DOHH2 (cell line): ENCODE measurements at regions not wholly inside any gene's neighbourhood (a gene's known extent, or its start where the extent isn't known, plus 50 kb on each side); places are given as distances from the start of the nearest gene placed in this dataset.

Experiments
- H3F3A ChIP-seq: fragments of 200-600 bp; sonication (generic), shearing (Covaris generic); 2 replicates; pipeline ENCODE4 v1.6.0; 2016; ENCODE audit warnings: antibody characterized with exemption, mild to moderate bottlenecking; ENCODE audit not compliant: control insufficient read depth, insufficient read depth
- H3K27ac ChIP-seq: fragments of 200-600 bp; sonication (generic); 2 replicates; pipeline ENCODE4 v1.5.1; 2014; ENCODE audit warnings: low read depth, mild to moderate bottlenecking, low read length, moderate library complexity
- H3K27me3 ChIP-seq: fragments of 200-600 bp; sonication (generic); 2 replicates; pipeline ENCODE4 v1.6.1; 2014; ENCODE audit warnings: mild to moderate bottlenecking, low read length, mixed read lengths; ENCODE audit not compliant: control insufficient read depth
- H3K36me3 ChIP-seq: fragments of 200-600 bp; sonication (generic); 2 replicates; pipeline ENCODE4 v1.6.1; 2014; ENCODE audit warnings: mild to moderate bottlenecking, low read length, moderate library complexity, mixed read lengths; ENCODE audit not compliant: control insufficient read depth
- H3K4me1 ChIP-seq: fragments of 200-600 bp; sonication (generic); 2 replicates; pipeline ENCODE4 v1.6.1; 2014; ENCODE audit warnings: mild to moderate bottlenecking, low read length, mixed read lengths; ENCODE audit not compliant: control insufficient read depth
- H3K4me2 ChIP-seq: fragments of 200-600 bp; sonication (generic); 2 replicates; pipeline ENCODE4 v1.6.0; 2014; ENCODE audit warnings: mild to moderate bottlenecking, low read length, moderate library complexity
- H3K4me3 ChIP-seq: fragments of 200-600 bp; sonication (generic); 2 replicates; pipeline ENCODE4 v1.5.1; 2014; ENCODE audit warnings: mild to moderate bottlenecking, low read length, mixed read lengths
- H3K79me2 ChIP-seq: fragments of 200-600 bp; sonication (generic); 2 replicates; pipeline ENCODE4 v1.6.1; 2014; ENCODE audit warnings: mild to moderate bottlenecking, low read length, mixed read lengths; ENCODE audit not compliant: control insufficient read depth
- H3K9me2 ChIP-seq: fragments of 200-600 bp; sonication (generic); replicated peaks from 2 replicates; pipeline ENCODE4 v1.6.1; 2014; ENCODE audit warnings: mild to moderate bottlenecking, low read length, mixed read lengths; ENCODE audit not compliant: control insufficient read depth
- H3K9me3 ChIP-seq: fragments of 200-600 bp; sonication (generic); 2 replicates; pipeline ENCODE4 v1.6.1; 2014; ENCODE audit warnings: antibody characterized with exemption, low read length, mixed read lengths; ENCODE audit not compliant: control insufficient read depth, insufficient read depth
- H4K20me1 ChIP-seq: fragments of 200-600 bp; sonication (generic); 2 replicates; pipeline ENCODE4 v1.6.0; 2014; ENCODE audit warnings: low read depth, mild to moderate bottlenecking, antibody characterized with exemption, low read length, moderate library complexity; ENCODE audit not compliant: control insufficient read depth, insufficient read depth
- EZH2phosphoT487 ChIP-seq: fragments of 200-600 bp; sonication (generic); IDR thresholded peaks from 2 replicates; pipeline ENCODE4 v1.6.1; 2017; ENCODE audit warnings: borderline replicate concordance, mild to moderate bottlenecking, antibody characterized with exemption, low read length, moderate library complexity, mixed read lengths
- TF ChIP-seq, protein P1 (sequence below): fragments of 200-600 bp; sonication (generic); IDR thresholded peaks from one replicate; pipeline ENCODE4 v1.5.1; 2014; ENCODE audit warnings: antibody characterized with exemption, mild to moderate bottlenecking, low read depth, low read length; ENCODE audit not compliant: poor library complexity, severe bottlenecking

GRCh38 chr4:1464581-1465171, 58.4 kb upstream of the NKX1-1 start:
- Histone ChIP-seq H3K9me2 (no peaks in the 10 kb centered on the region), H3K36me3 (no peaks in the 10 kb centered on the region), H3K79me2 (no peaks in the 10 kb centered on the region), H4K20me1 (no peaks in the 10 kb centered on the region), H3K9me3 (no peaks in the 10 kb centered on the region; the same call in 1 of the 2 replicates), H3K4me1 (no peaks in the 10 kb centered on the region), H3K27me3 (no peaks in the 10 kb centered on the region), H3K4me3 (no peak overlapping the region), H3K27ac (no peak overlapping the region), H3F3A (no peaks in the 10 kb centered on the region), H3K4me2 (no peak overlapping the region)
- no peak for TF ChIP-seq EZH2phosphoT487
- TF ChIP-seq, protein P1, sequence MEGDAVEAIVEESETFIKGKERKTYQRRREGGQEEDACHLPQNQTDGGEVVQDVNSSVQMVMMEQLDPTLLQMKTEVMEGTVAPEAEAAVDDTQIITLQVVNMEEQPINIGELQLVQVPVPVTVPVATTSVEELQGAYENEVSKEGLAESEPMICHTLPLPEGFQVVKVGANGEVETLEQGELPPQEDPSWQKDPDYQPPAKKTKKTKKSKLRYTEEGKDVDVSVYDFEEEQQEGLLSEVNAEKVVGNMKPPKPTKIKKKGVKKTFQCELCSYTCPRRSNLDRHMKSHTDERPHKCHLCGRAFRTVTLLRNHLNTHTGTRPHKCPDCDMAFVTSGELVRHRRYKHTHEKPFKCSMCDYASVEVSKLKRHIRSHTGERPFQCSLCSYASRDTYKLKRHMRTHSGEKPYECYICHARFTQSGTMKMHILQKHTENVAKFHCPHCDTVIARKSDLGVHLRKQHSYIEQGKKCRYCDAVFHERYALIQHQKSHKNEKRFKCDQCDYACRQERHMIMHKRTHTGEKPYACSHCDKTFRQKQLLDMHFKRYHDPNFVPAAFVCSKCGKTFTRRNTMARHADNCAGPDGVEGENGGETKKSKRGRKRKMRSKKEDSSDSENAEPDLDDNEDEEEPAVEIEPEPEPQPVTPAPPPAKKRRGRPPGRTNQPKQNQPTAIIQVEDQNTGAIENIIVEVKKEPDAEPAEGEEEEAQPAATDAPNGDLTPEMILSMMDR = no peak

- Histone ChIP-seq H3K4me1 (no peaks in the 10 kb centered on the region), H3K4me2 (no peak overlapping the region), H3K27ac (no peak overlapping the region), H3K9me3 (no peaks in the 10 kb centered on the region; the same call in 1 of the 2 replicates), H3F3A (no peaks in the 10 kb centered on the region), H4K20me1 (no peaks in the 10 kb centered on the region), H3K79me2 (no peaks in the 10 kb centered on the region), H3K4me3 (no peak overlapping the region), H3K27me3 (no peaks in the 10 kb centered on the region), H3K9me2 (no peaks in the 10 kb centered on the region), H3K36me3 (no peaks in the 10 kb centered on the region)
- no peak for TF ChIP-seq EZH2phosphoT487
- TF ChIP-seq, protein P1 = no peak
Measured at GRCh38 chr4:1463927-1464540, 57.8 kb upstream of the NKX1-1 start.

- H3K4me1 ChIP-seq = no peaks in the 10 kb centered on the region
- TF ChIP-seq EZH2phosphoT487 = no peak
- TF ChIP-seq, protein P1 = no peak
- no peaks in the 10 kb centered on the region for H3F3A ChIP-seq
- H3K36me3 ChIP-seq = no peaks in the 10 kb centered on the region
- H3K4me3 ChIP-seq = no peak overlapping the region
- no peak overlapping the region for H3K27ac ChIP-seq
- H3K79me2 ChIP-seq = no peaks in the 10 kb centered on the region
- no peaks in the 10 kb centered on the region for H4K20me1 ChIP-seq
- no peaks in the 10 kb centered on the region; the same call in 1 of the 2 replicates for H3K9me3 ChIP-seq
- no peaks in the 10 kb centered on the region for H3K27me3 ChIP-seq
- no peak overlapping the region for H3K4me2 ChIP-seq
- no peaks in the 10 kb centered on the region for H3K9me2 ChIP-seq
Measured at GRCh38 chr4:1463088-1463926, 57.1 kb upstream of the NKX1-1 start.
